Liver (tissue), 8 donors: ENCODE measurements at regions not wholly inside any gene's neighbourhood (a gene's known extent, or its start where the extent isn't known, plus 50 kb on each side); places are given as distances from the start of the nearest gene placed in this dataset.

ENCODE experiments used
- DNase-seq: peaks from one replicate; pipeline ENCODE4 v3.0.0-alpha.2; 2017; ENCODE audit warnings: low spot score
- H3K27ac ChIP-seq, 2 donors: one replicate each; pipeline ENCODE4 v1.7.0; 2013; ENCODE audit warnings: inconsistent platforms in 2 of 2, low read length in 2 of 2, control low read depth in 1 of 2, low read depth in 1 of 2, mild to moderate bottlenecking in 1 of 2
- H3K27me3 ChIP-seq, 4 donors: one replicate each; pipeline versions ENCODE4 v1.6.1 to v1.7.0; 2013; ENCODE audit warnings: low read length in 3 of 4, inconsistent platforms in 1 of 4, mild to moderate bottlenecking in 1 of 4, moderate library complexity in 1 of 4; ENCODE audit not compliant: control insufficient read depth in 4 of 4, insufficient read depth in 4 of 4
- H3K36me3 ChIP-seq, 4 donors: one replicate each; pipeline versions ENCODE4 v1.6.1 to v1.7.0; 2013; ENCODE audit warnings: low read length in 3 of 4, mild to moderate bottlenecking in 3 of 4, low read depth in 1 of 4, moderate library complexity in 1 of 4; ENCODE audit not compliant: control insufficient read depth in 4 of 4, insufficient read depth in 3 of 4
- H3K4me1 ChIP-seq, 4 donors: one replicate each; pipeline versions ENCODE4 v1.6.1 to v1.7.0; 2013; ENCODE audit warnings: low read length in 3 of 4, mild to moderate bottlenecking in 3 of 4, moderate library complexity in 1 of 4; ENCODE audit not compliant: control insufficient read depth in 4 of 4, insufficient read depth in 4 of 4
- H3K4me3 ChIP-seq, 3 donors: one replicate each; pipeline versions ENCODE4 v1.6.1 to v1.7.0; 2013; ENCODE audit warnings: low read length in 3 of 3, control low read depth in 1 of 3, low read depth in 1 of 3, mild to moderate bottlenecking in 1 of 3
- H3K9ac ChIP-seq, 2 donors: one replicate each; pipeline ENCODE4 v1.7.0; 2013; ENCODE audit warnings: low read length in 2 of 2, mild to moderate bottlenecking in 2 of 2, moderate library complexity in 2 of 2, control low read depth in 1 of 2, low read depth in 1 of 2
- H3K9me3 ChIP-seq, 4 donors: one replicate each; pipeline versions ENCODE4 v1.6.1 to v1.7.0; 2013; ENCODE audit warnings: low read length in 3 of 4; ENCODE audit not compliant: control insufficient read depth in 4 of 4
- FOXA2 ChIP-seq: IDR thresholded peaks from 2 replicates; pipeline ENCODE4 v1.6.1; 2016; ENCODE audit warnings: antibody characterized with exemption
- HNF4A ChIP-seq, 2 donors: conservative IDR thresholded peaks; 2 replicates each; pipeline ENCODE4 v1.6.1; 2016; ENCODE audit warnings: antibody characterized with exemption in 2 of 2, mild to moderate bottlenecking in 2 of 2
- JUND ChIP-seq, 2 donors: IDR thresholded peaks; 2 replicates each; pipeline ENCODE4 v1.6.1; 2016; ENCODE audit warnings: antibody characterized with exemption in 2 of 2
- NR2F2 ChIP-seq: IDR thresholded peaks from 2 replicates; pipeline ENCODE4 v1.6.1; 2016; ENCODE audit warnings: antibody characterized with exemption
- RAD21 ChIP-seq, 2 donors: IDR thresholded peaks; 2 replicates each; pipeline ENCODE4 v1.6.1; 2016; ENCODE audit warnings: antibody characterized with exemption in 2 of 2, mild to moderate bottlenecking in 2 of 2
- RXRA ChIP-seq, 2 donors: IDR thresholded peaks; 2 replicates each; pipeline ENCODE4 v1.6.1; 2017 to 2018; ENCODE audit warnings: antibody characterized with exemption in 2 of 2, mild to moderate bottlenecking in 1 of 2
- SP1 ChIP-seq: IDR thresholded peaks from 2 replicates; pipeline ENCODE4 v1.6.1; 2018; ENCODE audit warnings: antibody characterized with exemption, mild to moderate bottlenecking
- TAF1 ChIP-seq: conservative IDR thresholded peaks from 2 replicates; pipeline ENCODE4 v1.6.1; 2016; ENCODE audit warnings: antibody characterized with exemption, mild to moderate bottlenecking
- YY1 ChIP-seq: IDR thresholded peaks from 2 replicates; pipeline ENCODE4 v1.6.1; 2016; ENCODE audit warnings: antibody characterized with exemption, mild to moderate bottlenecking
- ZBTB33 ChIP-seq: IDR thresholded peaks from 2 replicates; pipeline ENCODE4 v1.6.1; 2016; ENCODE audit warnings: antibody characterized with exemption
- WGBS: extraction: QIAGEN DNeasy Blood & Tissue Kit; methylation state at CpG from one replicate; pipeline ENCODE4 v1.1.7; 2013; 5-methylcytosine and 5-hydroxymethylcytosine counted together
- TF ChIP-seq, protein P1 (sequence below): fragments of 150-350 bp; IDR thresholded peaks from 2 replicates; pipeline ENCODE4 v1.5.1; 2017; ENCODE audit warnings: improper control_type of control experiment, low read depth, low read length; ENCODE audit not compliant: missing input control
- TF ChIP-seq, protein P2 (sequence below): IDR thresholded peaks from 2 replicates; pipeline ENCODE4 v1.6.1; 2016; ENCODE audit warnings: antibody characterized with exemption, mild to moderate bottlenecking
- donor health status: healthy.
- donor health status: healthy.
- donor health status: healthy.
- donor health status: healthy.
- donor health status: healthy.

- no peaks in the 10 kb centered on the region for H3K36me3 ChIP-seq
- no peaks in the 10 kb centered on the region for H3K27me3 ChIP-seq
- no peaks in the 10 kb centered on the region for H3K4me1 ChIP-seq
- H3K27ac ChIP-seq: no peak overlapping the region
- 87% methylated on average over 1 of the region's 1 CpG for WGBS
- no peak overlapping the region for H3K4me3 ChIP-seq
- peaks cover 0 to 10% (median 3%) of the 10 kb centered on the region in 4 donors for H3K9me3 ChIP-seq
- TF ChIP-seq ZBTB33 (no peak), TAF1 (no peak), HNF4A (conservative IDR thresholded peaks at IDR 0.05) (no peak), RXRA (IDR thresholded peaks at IDR 0.05) (no peak), RAD21 (IDR thresholded peaks at IDR 0.05) (no peak), SP1 (no peak)
- H3K9ac ChIP-seq: no peak overlapping the region
- DNase-seq: no peak
Observed at GRCh38 chr3:34463414-34463813, 665.0 kb downstream of the PDCD6IP start.

- Histone ChIP-seq H3K9ac (no peak overlapping the region), H3K27ac (no peak overlapping the region), H3K36me3 (no peaks in the 10 kb centered on the region), H3K4me3 (no peak overlapping the region), H3K4me1 (no peaks in the 10 kb centered on the region), H3K27me3 (no peaks in the 10 kb centered on the region), H3K9me3 (peaks cover 0 to 3% (median 1%) of the 10 kb centered on the region in 4 donors)
- no peak for DNase-seq
- 83% methylated on average over 4 of the region's 4 CpGs for WGBS
- TF ChIP-seq YY1 (no peak), RXRA (IDR thresholded peaks at IDR 0.05) (no peak)
- TF ChIP-seq, protein P1, sequence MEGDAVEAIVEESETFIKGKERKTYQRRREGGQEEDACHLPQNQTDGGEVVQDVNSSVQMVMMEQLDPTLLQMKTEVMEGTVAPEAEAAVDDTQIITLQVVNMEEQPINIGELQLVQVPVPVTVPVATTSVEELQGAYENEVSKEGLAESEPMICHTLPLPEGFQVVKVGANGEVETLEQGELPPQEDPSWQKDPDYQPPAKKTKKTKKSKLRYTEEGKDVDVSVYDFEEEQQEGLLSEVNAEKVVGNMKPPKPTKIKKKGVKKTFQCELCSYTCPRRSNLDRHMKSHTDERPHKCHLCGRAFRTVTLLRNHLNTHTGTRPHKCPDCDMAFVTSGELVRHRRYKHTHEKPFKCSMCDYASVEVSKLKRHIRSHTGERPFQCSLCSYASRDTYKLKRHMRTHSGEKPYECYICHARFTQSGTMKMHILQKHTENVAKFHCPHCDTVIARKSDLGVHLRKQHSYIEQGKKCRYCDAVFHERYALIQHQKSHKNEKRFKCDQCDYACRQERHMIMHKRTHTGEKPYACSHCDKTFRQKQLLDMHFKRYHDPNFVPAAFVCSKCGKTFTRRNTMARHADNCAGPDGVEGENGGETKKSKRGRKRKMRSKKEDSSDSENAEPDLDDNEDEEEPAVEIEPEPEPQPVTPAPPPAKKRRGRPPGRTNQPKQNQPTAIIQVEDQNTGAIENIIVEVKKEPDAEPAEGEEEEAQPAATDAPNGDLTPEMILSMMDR: no peak
Observed at GRCh38 chr3:34464646-34465045, 666.2 kb downstream of the PDCD6IP start.

DNA sequence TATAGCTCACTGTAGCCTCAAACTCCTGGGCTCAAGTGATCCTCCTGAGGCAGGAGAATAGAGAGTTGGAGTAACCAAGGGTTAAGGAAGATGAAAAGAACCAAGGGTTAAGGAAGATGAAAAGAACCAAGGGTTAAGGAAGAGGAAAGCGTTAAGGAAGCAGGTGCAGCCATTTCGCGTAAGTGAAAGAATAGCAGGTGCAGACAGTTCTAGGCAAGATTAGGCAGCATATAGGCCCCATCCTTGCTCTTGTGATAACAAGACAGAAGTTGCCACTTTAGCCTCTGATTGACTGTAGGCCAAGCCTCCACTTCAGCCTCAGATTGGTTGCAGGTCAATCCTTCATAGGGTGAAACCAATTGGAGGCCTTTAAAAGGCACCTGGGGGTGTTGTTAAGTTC is 677.4 kb downstream of the PDCD6IP start:
- Histone ChIP-seq H3K9ac (no peak overlapping the region), H3K4me3 (no peak overlapping the region), H3K27ac (no peak overlapping the region), H3K27me3 (no peaks in the 10 kb centered on the region), H3K4me1 (no peaks in the 10 kb centered on the region), H3K9me3 (peaks cover 0 to 3% (median 0%) of the 10 kb centered on the region in 4 donors), H3K36me3 (no peaks in the 10 kb centered on the region)
- TF ChIP-seq, protein P2, sequence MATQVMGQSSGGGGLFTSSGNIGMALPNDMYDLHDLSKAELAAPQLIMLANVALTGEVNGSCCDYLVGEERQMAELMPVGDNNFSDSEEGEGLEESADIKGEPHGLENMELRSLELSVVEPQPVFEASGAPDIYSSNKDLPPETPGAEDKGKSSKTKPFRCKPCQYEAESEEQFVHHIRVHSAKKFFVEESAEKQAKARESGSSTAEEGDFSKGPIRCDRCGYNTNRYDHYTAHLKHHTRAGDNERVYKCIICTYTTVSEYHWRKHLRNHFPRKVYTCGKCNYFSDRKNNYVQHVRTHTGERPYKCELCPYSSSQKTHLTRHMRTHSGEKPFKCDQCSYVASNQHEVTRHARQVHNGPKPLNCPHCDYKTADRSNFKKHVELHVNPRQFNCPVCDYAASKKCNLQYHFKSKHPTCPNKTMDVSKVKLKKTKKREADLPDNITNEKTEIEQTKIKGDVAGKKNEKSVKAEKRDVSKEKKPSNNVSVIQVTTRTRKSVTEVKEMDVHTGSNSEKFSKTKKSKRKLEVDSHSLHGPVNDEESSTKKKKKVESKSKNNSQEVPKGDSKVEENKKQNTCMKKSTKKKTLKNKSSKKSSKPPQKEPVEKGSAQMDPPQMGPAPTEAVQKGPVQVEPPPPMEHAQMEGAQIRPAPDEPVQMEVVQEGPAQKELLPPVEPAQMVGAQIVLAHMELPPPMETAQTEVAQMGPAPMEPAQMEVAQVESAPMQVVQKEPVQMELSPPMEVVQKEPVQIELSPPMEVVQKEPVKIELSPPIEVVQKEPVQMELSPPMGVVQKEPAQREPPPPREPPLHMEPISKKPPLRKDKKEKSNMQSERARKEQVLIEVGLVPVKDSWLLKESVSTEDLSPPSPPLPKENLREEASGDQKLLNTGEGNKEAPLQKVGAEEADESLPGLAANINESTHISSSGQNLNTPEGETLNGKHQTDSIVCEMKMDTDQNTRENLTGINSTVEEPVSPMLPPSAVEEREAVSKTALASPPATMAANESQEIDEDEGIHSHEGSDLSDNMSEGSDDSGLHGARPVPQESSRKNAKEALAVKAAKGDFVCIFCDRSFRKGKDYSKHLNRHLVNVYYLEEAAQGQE: no peak
- no peak for TF ChIP-seq FOXA2
- no peak for TF ChIP-seq HNF4A (conservative IDR thresholded peaks at IDR 0.05)
- TF ChIP-seq TAF1: no peak
- TF ChIP-seq YY1: no peak
- no peak for TF ChIP-seq JUND (IDR thresholded peaks at IDR 0.05)
- TF ChIP-seq NR2F2: no peak
- no peak for DNase-seq
- WGBS: 87% methylated on average over 3 of the region's 3 CpGs
